Cerebellar cortex (tissue), 1 donor: ENCODE measurements at regions not wholly inside any gene's neighbourhood (a gene's known extent, or its start where the extent isn't known, plus 50 kb on each side); places are given as distances from the start of the nearest gene placed in this dataset.

Source experiments
- DNase-seq: peaks from one replicate; pipeline ENCODE4 v3.0.0-alpha.2; 2015; ENCODE audit warnings: low spot score

- peak; percentile 96 for DNase-seq
Measured at GRCh38 chr6:105815661-105816555, 270.2 kb upstream of the PRDM1 start.

DNA sequence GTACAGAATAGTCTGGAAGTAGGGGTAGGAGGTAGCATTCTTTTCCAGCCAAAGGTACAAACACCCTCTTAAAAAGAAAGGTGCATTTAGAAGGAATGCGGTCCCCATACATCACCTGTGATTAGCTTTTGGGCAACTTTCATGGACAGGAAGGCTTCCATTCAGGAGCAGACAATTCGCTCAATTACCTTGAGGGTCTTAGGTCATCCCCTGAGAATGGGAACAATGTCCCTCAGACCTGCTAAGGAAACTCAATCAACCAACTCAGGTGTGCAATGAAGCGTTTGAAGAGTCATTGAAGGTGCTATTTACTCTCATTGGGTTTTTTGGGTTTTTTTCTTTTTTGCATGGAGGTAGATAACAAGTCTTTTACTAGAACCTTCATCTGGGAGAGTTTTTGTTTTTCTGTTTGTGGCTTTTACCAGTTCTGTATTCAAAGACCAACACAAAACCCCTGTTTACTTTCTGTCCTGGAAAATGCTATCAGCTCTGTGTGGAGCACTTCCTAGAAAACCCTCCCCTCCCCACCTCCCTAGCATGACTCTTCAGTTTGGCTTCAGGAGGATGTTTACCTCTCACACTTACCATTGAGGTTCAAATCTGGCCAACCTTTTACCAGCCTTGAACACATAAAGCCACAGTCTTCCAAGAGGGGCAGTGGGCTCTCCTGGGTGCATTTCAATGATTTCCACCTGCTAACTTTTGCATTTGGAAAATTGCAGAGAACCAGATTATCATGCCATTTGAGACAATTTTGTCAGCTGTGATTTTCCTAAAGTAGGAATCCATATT lies 271.2 kb upstream of the PRDM1 start:
- no peak for DNase-seq

DNA sequence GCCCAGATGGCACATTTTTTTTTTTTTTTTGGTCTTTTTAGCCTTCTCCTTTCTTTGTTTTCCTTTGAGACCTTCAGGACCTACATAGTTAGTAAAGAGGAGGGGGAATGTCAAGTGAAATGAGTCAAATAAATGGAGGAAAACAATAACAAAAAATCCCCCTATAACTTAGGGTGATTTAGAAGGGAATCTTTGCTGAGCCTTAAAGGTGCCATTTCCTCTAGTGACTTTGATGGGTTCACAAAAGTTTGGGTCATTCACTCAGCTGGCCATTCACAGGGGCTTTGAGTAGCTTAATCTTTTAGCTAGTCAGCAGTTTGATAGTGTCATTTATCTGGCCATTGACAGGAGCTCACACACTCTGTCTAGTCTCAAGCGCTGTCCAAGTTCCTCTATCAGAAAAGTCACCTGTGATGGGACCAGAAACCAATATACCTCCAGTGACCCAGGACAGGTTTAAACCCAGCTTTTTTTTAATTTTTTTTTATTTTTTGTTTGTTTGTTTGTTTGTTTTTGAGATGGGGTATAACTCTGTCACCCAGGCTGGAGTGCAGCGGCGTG lies 275.1 kb upstream of the PRDM1 start:
- DNase-seq: no peak

- no peak for DNase-seq
Measured at GRCh38 chr6:105810105-105810921, 275.8 kb upstream of the PRDM1 start.

DNA sequence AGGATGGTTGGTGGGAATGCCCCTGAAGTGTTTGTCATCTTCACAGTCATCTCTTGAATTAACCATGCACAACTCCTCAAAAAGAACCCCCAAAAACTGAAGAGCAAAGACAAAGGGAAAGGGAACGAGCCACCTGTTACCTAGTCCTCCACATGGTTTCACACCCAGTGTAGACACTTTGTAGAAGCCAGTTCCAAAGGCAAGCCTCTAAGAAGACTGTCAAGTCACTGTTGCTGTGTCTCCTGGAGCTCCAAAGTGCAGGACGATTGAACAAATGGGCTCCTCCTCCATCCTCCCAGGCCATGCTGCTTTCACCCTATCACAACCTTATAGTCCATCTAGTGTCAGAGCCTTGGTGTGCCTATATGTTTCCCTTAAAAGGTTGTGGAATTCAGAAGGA lies 277.6 kb upstream of the PRDM1 start:
- DNase-seq: no peak

GRCh38 chr6:105807905-105808304 lies 278.2 kb upstream of the PRDM1 start:
- DNase-seq: no peak

DNA sequence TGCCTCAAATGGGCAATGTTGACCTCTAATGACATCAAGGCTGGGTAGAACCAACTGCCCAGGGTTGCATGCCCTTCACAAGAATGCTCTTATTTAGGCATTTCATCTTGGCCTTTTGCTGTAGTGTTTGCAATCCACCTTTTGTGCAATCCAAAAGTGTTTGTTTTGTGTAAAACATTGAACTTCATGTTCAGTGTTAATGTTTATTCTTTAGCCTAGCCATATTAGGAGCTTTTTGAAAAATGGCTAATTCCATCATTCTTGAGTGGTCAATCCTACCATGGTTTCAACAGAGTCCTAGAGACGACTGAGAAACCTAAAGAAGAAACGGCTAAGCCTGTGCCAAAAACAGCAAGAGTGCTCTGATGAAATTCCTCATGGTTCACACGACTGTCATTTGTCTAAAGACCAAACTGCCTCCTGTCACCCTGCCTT lies 279.6 kb upstream of the PRDM1 start:
- no peak for DNase-seq

DNA sequence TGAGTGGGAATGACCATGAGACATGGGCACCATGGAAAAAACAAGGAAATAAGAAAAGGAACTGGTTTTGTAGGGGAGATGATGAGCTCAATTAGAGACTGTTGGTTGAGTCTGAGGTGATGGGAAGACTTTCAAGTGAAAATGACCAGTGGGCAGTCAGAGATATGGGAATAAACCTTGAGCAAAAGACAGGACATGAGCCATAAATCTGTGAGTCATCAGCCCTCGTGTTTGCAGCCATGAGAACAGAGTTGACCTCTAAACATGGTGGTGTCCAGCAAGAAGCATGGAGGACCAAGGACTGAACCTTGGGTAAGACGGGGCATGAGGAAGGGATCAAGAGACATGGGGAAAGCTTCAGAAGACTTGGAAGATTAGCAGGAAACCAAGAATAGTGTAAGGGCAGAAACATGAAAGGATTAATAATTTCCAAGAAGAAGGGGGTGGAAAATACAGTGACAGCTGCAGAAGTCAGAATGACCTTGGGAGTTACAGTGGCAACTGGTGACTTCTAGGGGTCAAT lies 280.6 kb upstream of the PRDM1 start:
- no peak for DNase-seq

GRCh38 chr6:105804424-105804823 lies 281.7 kb upstream of the PRDM1 start:
- DNase-seq: no peak

- DNase-seq: no peak
Measured at GRCh38 chr6:105804000-105804399, 282.1 kb upstream of the PRDM1 start.

DNA sequence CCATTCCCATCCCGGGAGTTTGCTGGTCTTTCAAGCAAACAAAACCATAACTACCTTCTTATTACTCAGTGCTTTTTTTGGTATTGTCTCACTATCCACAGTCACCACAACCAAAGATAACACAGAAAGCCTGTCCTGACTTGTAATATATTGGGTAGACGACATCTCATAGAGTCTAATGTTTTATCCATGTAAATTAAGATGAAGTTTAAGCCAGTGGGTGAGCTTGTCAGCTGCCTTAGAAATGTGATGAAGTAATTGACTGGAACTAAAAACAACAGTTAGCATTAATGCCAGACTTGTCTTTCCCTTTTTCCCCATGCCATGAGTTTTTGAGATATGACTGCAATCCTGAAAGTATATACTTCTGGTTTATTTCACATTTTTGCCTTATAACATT lies 282.7 kb upstream of the PRDM1 start:
- DNase-seq: no peak

GRCh38 chr6:105802703-105803102 lies 283.4 kb upstream of the PRDM1 start:
- DNase-seq: no peak

GRCh38 chr6:105800871-105801270 lies 285.3 kb upstream of the PRDM1 start:
- DNase-seq: no peak

- no peak for DNase-seq
Measured at GRCh38 chr6:105800398-105800797, 285.7 kb upstream of the PRDM1 start.

GRCh38 chr6:105799056-105799455 lies 287.1 kb upstream of the PRDM1 start:
- DNase-seq: peak; percentile 84

- no peak for DNase-seq
Measured at GRCh38 chr6:105797983-105798453, 288.1 kb upstream of the PRDM1 start.

DNA sequence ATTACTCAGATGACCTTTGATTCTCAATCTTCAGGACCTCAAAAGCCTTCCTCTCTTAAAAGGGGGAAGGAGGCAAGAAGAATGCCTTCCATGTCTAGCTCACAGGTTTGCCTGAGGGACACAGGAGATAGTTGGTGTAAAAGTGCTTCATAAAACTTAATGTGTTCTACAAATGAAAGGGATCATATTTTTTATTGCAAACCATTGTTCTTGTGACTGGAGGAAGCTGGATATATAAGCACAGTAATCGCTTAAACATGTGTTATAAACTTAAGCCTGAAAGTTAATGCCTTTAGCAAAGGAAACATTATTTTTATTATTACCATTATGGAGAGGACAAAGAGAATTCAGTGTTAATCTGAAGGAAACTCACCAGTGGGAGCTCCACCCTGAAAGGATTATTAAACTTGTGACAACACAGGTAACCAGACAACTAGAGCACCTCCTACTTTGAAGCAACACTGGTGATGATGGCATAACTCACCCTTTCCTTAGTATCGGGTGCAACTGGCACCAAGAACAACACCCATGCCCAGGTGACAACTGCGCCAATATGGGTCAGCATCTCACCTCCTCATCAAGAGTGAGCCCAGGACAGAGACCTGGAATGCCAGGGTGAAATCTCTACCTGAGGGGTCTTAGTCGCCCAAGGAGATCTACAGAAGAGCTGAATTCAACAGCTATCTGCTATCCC lies 288.7 kb upstream of the PRDM1 start:
- no peak for DNase-seq

DNA sequence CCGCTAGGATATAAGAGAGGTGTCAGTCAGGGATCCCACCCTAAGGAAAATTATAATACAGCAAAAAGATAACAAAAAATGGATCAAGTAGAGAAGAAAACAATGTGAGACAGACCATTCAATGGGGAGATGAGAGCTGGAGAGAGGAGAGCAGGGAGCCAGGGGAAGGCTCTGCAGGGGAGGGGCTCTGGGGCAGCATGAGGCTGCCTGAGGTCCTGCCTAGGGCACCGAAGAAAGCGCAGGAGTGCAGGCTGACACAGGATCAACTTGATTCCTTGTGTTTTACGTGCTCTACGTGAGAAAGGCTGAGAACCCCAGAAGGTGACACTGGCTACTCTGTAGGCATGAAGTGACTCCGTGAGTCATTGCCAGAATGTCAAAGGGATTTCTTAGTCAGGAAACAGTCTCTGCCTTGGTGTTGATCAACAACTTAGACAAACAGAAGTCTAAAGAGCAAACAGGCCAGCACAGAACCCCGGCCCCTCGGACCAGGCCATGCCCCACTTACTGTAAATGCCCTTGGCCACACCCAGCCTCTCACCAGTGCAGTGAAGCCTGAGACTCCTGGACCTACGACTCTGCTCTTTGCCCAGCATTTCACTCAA lies 290.1 kb upstream of the PRDM1 start:
- no peak for DNase-seq

GRCh38 chr6:105795366-105795765 lies 290.8 kb upstream of the PRDM1 start:
- DNase-seq: no peak

- DNase-seq: no peak
Measured at GRCh38 chr6:105794870-105795269, 291.3 kb upstream of the PRDM1 start.

DNA sequence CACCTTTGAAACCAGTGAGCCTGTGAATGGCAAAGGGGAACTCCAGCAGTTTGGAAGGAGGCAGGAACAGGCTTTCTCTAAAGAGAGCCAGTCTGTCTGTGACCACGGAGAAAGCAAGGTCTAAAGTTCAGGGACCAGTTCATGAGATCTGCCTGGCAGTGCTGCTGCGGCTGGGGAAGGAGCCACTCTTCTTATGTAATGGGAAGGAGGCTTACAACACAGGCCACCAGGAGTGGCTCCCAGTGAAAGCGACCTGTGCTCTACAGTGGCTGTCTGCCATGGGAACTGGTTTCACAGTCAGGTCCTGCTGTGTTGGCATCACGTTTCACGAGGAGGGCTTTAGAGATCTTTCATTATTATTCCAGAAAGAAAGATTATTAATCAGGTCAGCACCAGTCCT lies 291.9 kb upstream of the PRDM1 start:
- peak; percentile 69 for DNase-seq
